Stimulated activated naive CD8-positive, alpha-beta T cell treated with anti-CD3 and anti-CD28 coated beads, Interleukin-15, Interleukin-2, amounts not matched to agents 100 ng/mL and 50 ng/mL, for 24 hours (primary cell): ENCODE measurements at regions not wholly inside any gene's neighbourhood (a gene's known extent, or its start where the extent isn't known, plus 50 kb on each side); places are given as distances from the start of the nearest gene placed in this dataset.

Experiments used
- H3K27ac Mint-ChIP-seq: one replicate; pipeline ENCODE4 v1.8.0; 2021; ENCODE audit warnings: mild to moderate bottlenecking, mixed read lengths
- H3K27me3 Mint-ChIP-seq: one replicate; pipeline ENCODE4 v1.8.0; 2021; ENCODE audit warnings: mixed read lengths
- H3K36me3 Mint-ChIP-seq: one replicate; pipeline ENCODE4 v1.8.0; 2021; ENCODE audit warnings: low read depth, mixed read lengths
- H3K4me1 Mint-ChIP-seq: one replicate; pipeline ENCODE4 v1.8.0; 2021; ENCODE audit warnings: low read depth, mixed read lengths
- H3K4me3 Mint-ChIP-seq: one replicate; pipeline ENCODE4 v1.8.0; 2021; ENCODE audit warnings: mild to moderate bottlenecking, mixed read lengths
- H3K9me3 Mint-ChIP-seq: one replicate; pipeline ENCODE4 v1.8.0; 2021; ENCODE audit warnings: mixed read lengths

DNA sequence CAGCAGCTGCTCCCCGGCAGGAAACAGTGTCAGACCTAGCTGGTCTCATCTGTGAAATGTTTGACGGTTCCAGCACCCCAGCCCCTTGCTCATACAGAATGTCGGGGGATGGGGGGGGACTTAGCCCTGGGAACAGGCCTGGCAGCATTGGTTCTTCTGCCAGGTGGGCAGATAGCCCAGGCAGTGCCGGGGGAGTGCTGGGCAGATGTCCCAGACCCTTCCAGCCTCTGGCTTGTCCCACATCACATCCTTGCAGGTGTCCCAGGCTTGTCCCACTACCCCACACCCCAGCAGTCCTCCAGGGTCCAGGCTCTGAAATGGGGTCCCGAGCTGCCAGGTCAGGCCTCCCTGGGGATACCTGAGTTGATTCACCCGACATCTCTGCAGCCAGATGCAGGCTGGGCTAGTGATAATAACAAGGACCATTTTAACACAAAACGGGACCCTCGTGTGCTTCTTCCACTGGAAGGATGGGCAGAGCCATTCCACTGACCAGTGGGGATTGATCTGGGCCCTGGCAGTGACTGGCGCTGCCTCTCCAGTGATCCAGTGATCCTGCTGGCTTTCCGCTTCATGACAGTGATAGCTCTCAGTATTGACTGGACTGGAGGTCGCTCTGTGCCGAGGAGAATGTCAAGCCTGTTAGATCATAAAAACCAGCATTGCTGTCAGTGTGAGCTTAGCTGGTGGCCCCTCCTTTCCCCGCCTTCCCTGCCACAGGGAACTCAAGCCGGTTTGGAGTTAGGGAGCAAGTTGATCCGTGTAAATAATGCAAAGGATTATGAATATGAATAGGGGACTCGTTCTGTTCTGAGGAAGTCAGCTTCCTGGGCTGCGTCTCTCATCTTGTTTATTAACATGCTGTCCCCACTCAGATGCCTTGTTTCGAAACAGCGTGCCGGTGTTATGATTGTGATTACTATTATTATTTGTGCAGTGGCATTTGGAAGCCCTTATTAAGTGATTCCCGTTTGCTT lies 180.6 kb downstream of the AACS start:
- no peaks in the 10 kb centered on the region for H3K36me3 Mint-ChIP-seq
- H3K4me3 Mint-ChIP-seq: no peak overlapping the region
- no peaks in the 10 kb centered on the region for H3K9me3 Mint-ChIP-seq
- no peak overlapping the region for H3K27ac Mint-ChIP-seq
- peaks cover 18% of the 10 kb centered on the region for H3K27me3 Mint-ChIP-seq
- H3K4me1 Mint-ChIP-seq: no peaks in the 10 kb centered on the region

DNA sequence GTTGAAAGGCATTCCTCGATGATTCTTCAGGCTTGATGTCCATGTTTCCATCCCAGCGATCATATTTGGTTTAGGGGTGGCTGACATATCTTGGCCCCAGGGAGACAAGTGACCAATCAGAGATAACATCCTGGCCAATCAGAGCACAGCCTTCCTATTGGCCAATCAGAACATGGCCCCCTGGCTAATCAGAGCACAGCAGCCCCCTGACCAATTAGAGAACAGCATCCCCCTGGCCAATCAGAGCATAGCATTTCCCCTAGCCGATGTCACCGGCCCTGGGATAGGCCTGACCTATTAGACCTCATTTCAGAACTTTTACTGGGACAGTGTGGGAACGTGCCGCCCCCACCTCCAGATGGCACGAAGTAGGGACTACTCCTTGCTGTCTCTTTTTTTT lies 182.2 kb downstream of the AACS start:
- H3K9me3 Mint-ChIP-seq: no peaks in the 10 kb centered on the region
- H3K27me3 Mint-ChIP-seq: peaks cover 18% of the 10 kb centered on the region
- no peak overlapping the region for H3K4me3 Mint-ChIP-seq
- H3K4me1 Mint-ChIP-seq: no peaks in the 10 kb centered on the region
- no peak overlapping the region for H3K27ac Mint-ChIP-seq
- no peaks in the 10 kb centered on the region for H3K36me3 Mint-ChIP-seq

DNA sequence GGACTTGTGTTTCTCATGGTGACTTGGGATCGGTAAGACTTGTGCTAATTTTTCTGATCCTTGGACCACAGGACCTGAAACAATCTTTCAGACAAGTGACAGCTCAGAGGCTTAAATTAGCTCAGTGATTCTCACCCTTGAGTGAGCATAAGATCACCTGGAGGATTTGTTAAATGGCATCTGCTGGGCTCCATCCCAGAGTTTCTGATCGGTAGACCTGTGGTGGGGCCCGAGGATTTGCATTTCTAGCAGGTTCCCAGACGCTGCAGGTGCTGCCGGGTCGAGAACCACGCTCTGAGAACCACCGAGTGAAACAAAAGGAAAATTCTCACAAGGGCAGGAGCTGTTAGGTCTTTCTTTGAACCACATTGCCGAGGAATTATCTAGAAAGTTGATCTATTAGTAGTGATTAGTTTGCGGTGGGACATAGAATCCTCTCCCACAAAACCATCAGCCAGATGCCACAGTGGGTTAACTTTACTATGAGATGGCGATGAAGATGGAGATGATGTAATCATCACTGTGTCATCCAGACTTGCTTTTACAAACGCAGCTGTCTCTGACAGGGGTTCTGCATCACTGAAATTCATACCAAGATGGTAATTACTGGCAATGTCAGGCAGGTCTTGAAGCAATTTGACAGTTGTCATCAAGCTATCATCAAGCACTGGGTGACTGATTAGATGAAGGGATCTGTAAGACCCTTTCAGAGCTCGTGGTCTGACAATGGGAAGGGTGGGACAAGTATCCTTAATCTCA lies 184.0 kb downstream of the AACS start:
- Mint-ChIP-seq H3K27me3 (peaks cover 21% of the 10 kb centered on the region), H3K4me3 (no peak overlapping the region), H3K4me1 (no peaks in the 10 kb centered on the region), H3K36me3 (no peaks in the 10 kb centered on the region), H3K27ac (no peak overlapping the region), H3K9me3 (no peaks in the 10 kb centered on the region)

DNA sequence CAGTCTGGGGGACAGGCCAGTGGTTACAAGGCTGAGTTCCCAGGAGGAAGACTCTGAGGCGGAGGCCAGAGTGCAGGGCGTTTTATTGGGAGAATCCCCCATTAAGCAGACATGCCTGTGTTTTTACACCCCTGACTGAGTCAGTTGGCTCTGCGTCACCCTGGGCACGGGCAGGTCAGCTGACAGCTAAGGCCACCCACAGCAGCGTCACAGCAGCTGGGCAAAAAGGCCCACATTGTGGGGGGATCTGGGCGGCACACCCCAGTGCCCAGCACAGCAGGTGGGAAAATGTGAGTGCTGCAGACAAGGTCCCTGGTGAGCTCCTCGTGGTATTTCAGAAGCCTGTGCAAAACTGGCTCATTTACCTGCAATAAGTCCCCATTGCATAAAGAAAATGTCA lies 184.7 kb downstream of the AACS start:
- Mint-ChIP-seq H3K4me1 (no peaks in the 10 kb centered on the region), H3K4me3 (no peak overlapping the region), H3K9me3 (no peaks in the 10 kb centered on the region), H3K27ac (no peak overlapping the region), H3K36me3 (no peaks in the 10 kb centered on the region), H3K27me3 (peaks cover 15% of the 10 kb centered on the region)

DNA sequence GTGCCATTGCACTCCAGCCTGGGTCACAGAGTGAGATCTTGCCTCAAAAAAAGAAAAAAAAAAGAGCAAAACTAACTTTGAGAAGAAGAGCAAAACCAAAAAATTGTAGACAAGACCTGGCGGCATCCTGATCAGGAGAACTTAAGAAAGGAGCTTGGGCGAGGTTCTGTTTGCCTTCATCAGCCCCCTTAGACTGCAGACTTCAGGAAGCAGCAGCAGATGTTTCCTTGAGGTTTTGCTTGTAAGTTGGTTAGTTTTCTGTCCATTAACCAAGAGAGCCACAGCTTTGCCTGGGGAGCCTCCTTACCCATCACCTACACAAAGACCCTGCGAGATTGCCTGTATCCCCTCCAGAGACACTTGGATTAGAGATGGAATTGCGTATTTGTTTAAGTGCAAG lies 189.0 kb downstream of the AACS start:
- Mint-ChIP-seq H3K9me3 (no peaks in the 10 kb centered on the region), H3K27me3 (peaks cover 3% of the 10 kb centered on the region), H3K36me3 (no peaks in the 10 kb centered on the region), H3K4me1 (no peaks in the 10 kb centered on the region), H3K27ac (no peak overlapping the region), H3K4me3 (no peak overlapping the region)

DNA sequence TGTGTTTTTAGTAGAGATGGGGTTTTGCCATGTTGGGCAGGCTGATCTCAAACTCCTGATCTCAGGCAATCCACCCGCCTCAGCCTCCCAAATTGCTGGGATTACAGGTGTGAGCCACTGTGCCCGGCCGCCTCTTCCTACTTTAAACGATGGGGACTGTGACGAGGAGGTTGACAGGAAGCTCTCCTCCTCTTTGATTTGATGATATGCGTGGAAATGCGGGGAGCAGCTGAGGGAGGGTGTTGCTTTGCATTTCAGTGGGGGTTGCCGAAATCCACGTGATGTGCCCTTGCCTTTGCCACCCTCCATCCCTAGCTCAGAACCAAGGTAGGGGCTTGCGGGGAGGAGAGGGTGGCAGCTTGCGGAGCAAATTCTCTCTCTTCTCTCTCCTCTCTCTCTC lies 189.6 kb downstream of the AACS start:
- Mint-ChIP-seq H3K4me3 (no peak overlapping the region), H3K27ac (no peak overlapping the region), H3K36me3 (no peaks in the 10 kb centered on the region), H3K27me3 (peaks cover 3% of the 10 kb centered on the region), H3K4me1 (no peaks in the 10 kb centered on the region), H3K9me3 (no peaks in the 10 kb centered on the region)

DNA sequence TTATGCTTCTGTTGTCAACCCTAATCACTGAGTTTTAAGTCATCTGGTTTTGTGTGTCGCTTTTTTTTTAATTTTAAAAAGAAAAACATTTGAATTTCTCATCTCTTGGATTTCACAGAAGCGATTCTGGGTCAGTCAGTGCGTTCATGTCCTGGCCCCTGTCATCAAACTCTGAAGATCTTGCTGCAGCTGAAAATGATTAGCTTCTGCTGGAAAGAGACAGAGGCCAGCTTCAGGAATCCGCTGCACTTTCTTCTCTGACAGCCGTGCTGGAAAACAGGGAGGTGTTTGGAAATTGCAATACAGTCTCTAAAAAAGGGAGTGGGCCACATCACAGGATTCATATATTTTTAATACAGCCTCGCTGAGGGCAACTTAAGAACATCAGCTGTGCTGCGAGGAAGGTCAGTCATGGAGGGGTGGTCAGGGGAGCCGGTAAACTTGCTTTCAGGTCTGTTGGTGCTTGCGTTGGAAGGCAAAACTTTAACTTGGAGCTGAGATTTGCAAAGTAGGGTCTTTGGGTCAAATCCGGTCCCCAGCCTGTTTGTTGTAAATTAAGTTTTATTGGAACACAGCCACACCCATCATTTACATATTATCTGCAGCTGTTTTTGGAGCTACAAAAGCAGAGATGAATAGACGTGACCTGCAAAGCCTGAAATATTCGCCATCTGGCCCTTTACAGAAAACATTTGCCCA lies 190.8 kb downstream of the AACS start:
- no peak overlapping the region for H3K4me3 Mint-ChIP-seq
- no peaks in the 10 kb centered on the region for H3K4me1 Mint-ChIP-seq

DNA sequence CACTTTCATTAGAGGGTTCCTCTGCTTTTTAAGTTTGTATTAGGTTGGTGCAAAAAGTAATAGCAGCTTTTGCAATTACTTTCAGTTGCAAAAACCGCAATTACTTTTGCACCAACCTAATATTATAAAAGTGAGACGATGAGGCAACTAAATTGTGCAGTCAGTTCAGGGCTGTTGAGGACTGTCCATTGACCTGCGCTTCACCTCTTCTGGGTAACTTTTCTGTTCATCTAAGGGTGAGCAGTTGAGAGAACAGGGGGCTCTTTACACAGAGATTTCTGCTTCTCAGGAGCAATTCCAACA lies 191.3 kb downstream of the AACS start:
- peaks cover 3% of the 10 kb centered on the region for H3K27me3 Mint-ChIP-seq
- no peak overlapping the region for H3K27ac Mint-ChIP-seq
- no peaks in the 10 kb centered on the region for H3K9me3 Mint-ChIP-seq
- H3K4me1 Mint-ChIP-seq: no peaks in the 10 kb centered on the region
- H3K4me3 Mint-ChIP-seq: no peak overlapping the region
- no peaks in the 10 kb centered on the region for H3K36me3 Mint-ChIP-seq

More for the DNA sequence above, 190.8 kb downstream of the AACS start:
- H3K36me3 Mint-ChIP-seq: no peaks in the 10 kb centered on the region
- H3K27me3 Mint-ChIP-seq: peaks cover 3% of the 10 kb centered on the region
- no peaks in the 10 kb centered on the region for H3K9me3 Mint-ChIP-seq
- H3K27ac Mint-ChIP-seq: no peak overlapping the region

DNA sequence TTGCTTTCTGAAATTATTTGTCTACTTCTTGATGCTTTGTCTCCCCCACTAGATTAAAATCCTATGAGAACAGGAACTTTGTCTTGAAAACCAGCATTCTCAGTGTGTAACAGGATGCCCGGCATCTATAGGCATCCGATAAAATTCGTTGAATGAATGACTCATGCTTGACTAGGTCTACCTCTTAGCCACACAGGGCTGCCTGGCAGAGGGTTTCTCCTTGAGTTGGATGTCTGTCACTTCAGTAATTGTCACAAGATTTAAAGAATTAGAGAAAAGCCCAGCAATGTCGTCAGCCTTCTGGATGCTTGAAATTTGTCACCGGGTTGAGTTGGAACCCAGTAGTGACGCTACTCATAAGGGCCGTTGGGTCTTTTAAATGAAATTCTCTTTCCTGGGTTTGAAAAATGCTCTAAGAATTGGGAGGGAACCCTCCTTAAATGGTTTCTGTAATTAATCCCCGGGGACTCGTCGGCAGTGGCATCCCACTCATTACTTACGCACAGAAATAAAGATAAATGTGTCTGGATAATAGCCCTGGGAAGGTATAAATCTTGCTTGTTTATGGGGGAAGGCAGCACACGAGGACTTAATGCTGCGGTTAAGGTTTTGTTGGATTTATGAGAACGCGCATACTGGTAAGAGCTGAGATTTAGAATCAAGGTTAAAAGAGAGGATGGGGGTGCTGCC lies 194.1 kb downstream of the AACS start:
- no peaks in the 10 kb centered on the region for H3K9me3 Mint-ChIP-seq
- no peak overlapping the region for H3K27ac Mint-ChIP-seq
- no peaks in the 10 kb centered on the region for H3K36me3 Mint-ChIP-seq
- H3K27me3 Mint-ChIP-seq: no peaks in the 10 kb centered on the region
- no peaks in the 10 kb centered on the region for H3K4me1 Mint-ChIP-seq
- no peak overlapping the region for H3K4me3 Mint-ChIP-seq

DNA sequence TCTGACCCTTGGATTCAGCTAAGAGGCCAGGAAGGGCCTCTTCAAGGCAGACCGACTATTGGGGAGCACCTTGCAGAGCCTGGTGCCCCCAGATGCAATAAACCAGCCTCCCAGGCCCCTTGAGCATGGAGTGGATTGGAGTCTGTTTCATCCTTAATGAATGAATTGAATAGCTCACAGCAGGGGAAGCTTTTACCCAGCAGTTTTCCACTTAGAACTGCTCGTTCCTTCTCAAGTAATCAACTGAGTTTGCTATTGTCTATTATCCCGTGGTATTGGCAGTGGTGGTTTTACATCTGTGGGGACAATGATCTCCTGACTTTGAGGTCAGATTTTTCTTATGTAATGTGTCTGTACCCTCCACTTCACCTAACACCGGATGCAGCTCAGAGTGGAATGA lies 197.6 kb downstream of the AACS start:
- no peaks in the 10 kb centered on the region for H3K9me3 Mint-ChIP-seq

DNA sequence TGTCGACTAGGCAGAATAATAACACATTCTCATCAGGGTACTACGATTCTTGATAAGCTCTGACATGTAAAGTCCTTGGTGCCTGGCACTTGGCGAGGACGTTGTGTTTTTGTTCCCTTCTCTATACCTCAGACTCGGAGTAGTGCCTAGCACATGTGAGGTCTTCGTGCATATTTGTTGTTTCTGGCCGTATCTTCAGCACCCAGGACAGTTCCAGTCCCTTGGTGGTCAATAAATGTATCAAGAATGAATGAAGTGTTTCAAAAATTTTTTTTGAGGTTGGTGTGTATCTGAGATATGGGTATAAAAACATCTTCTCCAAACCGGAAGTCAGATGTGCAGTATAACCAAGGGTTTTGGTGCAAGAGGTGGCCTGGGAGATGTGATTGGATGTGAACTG lies 198.2 kb downstream of the AACS start:
- Mint-ChIP-seq H3K4me1 (no peaks in the 10 kb centered on the region), H3K36me3 (no peaks in the 10 kb centered on the region), H3K27ac (no peak overlapping the region), H3K27me3 (no peaks in the 10 kb centered on the region), H3K9me3 (no peaks in the 10 kb centered on the region), H3K4me3 (no peak overlapping the region)

More for the DNA sequence above, 197.6 kb downstream of the AACS start:
- no peak overlapping the region for H3K27ac Mint-ChIP-seq
- no peaks in the 10 kb centered on the region for H3K4me1 Mint-ChIP-seq
- H3K27me3 Mint-ChIP-seq: no peaks in the 10 kb centered on the region
- no peaks in the 10 kb centered on the region for H3K36me3 Mint-ChIP-seq
- no peak overlapping the region for H3K4me3 Mint-ChIP-seq

DNA sequence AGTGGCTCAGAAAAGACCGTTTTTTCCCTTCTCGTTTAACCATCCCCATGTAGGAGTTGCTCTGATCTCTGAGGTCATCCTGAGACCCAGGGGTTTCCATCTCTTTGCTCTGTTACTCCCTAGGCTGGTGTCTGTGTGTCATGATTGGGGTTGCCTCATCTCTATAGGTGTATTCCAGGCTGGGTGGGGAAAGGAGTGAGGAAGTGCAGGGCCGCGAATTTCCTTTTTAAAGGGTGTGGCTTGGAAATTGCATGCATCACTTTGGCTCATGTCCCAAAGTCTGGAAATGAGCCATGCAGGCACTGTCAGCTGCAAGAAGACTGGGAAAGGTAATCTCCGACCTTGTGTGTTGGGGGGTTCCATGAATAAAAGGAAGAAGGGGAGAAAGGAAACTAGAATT lies 201.9 kb downstream of the AACS start:
- H3K27me3 Mint-ChIP-seq: no peaks in the 10 kb centered on the region
- H3K4me3 Mint-ChIP-seq: no peak overlapping the region
- H3K4me1 Mint-ChIP-seq: no peaks in the 10 kb centered on the region
- H3K27ac Mint-ChIP-seq: no peak overlapping the region
- H3K36me3 Mint-ChIP-seq: no peaks in the 10 kb centered on the region
- H3K9me3 Mint-ChIP-seq: no peaks in the 10 kb centered on the region

DNA sequence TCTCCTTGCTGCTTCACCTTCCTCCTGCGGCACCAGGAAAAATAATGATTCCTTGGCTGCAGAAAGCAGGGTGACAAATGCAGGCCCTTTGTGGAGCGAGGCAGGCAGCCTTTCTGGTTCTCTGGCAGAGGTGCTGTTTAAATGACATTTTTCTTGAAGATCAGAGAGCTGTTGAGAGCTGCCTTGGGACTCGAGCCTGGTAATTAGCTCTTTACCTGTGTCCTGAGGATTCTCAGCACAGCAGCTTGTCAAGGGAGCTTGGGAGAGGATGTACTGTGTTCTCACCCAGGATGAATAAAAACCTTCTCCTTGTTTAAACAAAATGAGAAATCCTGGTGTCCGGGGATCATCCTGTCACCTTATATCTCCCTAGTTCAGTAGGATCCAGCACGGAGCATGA lies 204.0 kb downstream of the AACS start:
- H3K4me1 Mint-ChIP-seq: no peaks in the 10 kb centered on the region
- H3K36me3 Mint-ChIP-seq: no peaks in the 10 kb centered on the region
- no peaks in the 10 kb centered on the region for H3K9me3 Mint-ChIP-seq
- no peak overlapping the region for H3K4me3 Mint-ChIP-seq
- H3K27me3 Mint-ChIP-seq: peaks cover 4% of the 10 kb centered on the region
- H3K27ac Mint-ChIP-seq: no peak overlapping the region

DNA sequence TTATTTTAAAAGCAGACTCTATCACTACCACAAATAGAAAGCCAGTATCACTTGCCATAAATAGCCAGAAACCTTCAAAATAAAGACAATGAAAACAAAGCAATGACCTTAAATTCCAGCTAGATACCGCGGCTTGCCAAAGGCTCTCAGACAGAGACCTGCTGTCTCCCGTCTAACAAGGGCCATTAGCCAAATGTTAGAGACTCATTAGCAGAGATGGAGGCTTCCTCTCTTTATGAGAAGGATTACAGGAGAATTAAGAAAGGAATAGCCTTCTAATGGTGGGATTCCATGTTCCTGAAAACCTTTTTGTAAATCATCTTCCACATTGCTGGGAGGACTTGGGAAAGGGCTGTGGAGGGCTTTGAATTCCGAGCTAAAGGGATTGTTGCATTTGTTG lies 206.7 kb downstream of the AACS start:
- Mint-ChIP-seq H3K4me1 (no peaks in the 10 kb centered on the region), H3K27me3 (peaks cover 4% of the 10 kb centered on the region), H3K9me3 (no peaks in the 10 kb centered on the region), H3K27ac (no peak overlapping the region), H3K36me3 (no peaks in the 10 kb centered on the region), H3K4me3 (no peak overlapping the region)
